Lung (tissue), 11 donors: ENCODE measurements at regions not wholly inside any gene's neighbourhood (a gene's known extent, or its start where the extent isn't known, plus 50 kb on each side); places are given as distances from the start of the nearest gene placed in this dataset.

Experiments
- ATAC-seq: fragments of 200-7000 bp; cut with Tn5 transposase; one replicate; pipeline ENCODE4 v1.9.1; 2020; ENCODE audit warnings: moderate number of reproducible peaks; ENCODE audit not compliant: insufficient read depth, low FRiP score
- DNase-seq, 3 donors: peaks; one replicate each; pipeline ENCODE4 v3.0.0-alpha.2; 2013 to 2017
- H3K27ac ChIP-seq, 2 donors: one replicate each; pipeline ENCODE4 v1.5.1; 2013; ENCODE audit warnings: mild to moderate bottlenecking in 2 of 2, moderate library complexity in 2 of 2, control low read depth in 1 of 2, inconsistent platforms in 1 of 2, low read depth in 1 of 2, low read length in 1 of 2
- H3K27me3 ChIP-seq, 3 donors: one replicate each; pipeline ENCODE4 v1.5.1; 2013; ENCODE audit warnings: low read length in 2 of 3; ENCODE audit not compliant: control insufficient read depth in 3 of 3, insufficient read depth in 3 of 3
- H3K36me3 ChIP-seq, 4 donors: one replicate each; pipeline ENCODE4 v1.5.1; 2013; ENCODE audit warnings: low read length in 4 of 4, mild to moderate bottlenecking in 1 of 4, moderate library complexity in 1 of 4; ENCODE audit not compliant: control insufficient read depth in 4 of 4, insufficient read depth in 4 of 4
- H3K4me1 ChIP-seq, 5 donors: one replicate each; pipeline ENCODE4 v1.5.1; 2013; ENCODE audit warnings: low read length in 5 of 5, mild to moderate bottlenecking in 2 of 5, moderate library complexity in 1 of 5; ENCODE audit not compliant: control insufficient read depth in 5 of 5, insufficient read depth in 5 of 5
- H3K4me3 ChIP-seq: one replicate; pipeline ENCODE4 v1.5.1; 2013; ENCODE audit warnings: mild to moderate bottlenecking, control low read depth, moderate library complexity
- H3K9ac ChIP-seq, 2 donors: one replicate each; pipeline ENCODE4 v1.5.1; 2013; ENCODE audit warnings: low read length in 2 of 2, control low read depth in 1 of 2; ENCODE audit not compliant: insufficient read depth in 1 of 2
- H3K9me3 ChIP-seq, 4 donors: one replicate each; pipeline ENCODE4 v1.5.1; 2013; ENCODE audit warnings: low read length in 3 of 4, mild to moderate bottlenecking in 1 of 4, moderate library complexity in 1 of 4; ENCODE audit not compliant: control insufficient read depth in 4 of 4, insufficient read depth in 3 of 4
- WGBS, 2 donors: extraction: QIAGEN DNeasy Blood & Tissue Kit; methylation state at CpG; one replicate each; pipeline ENCODE4 v1.1.7; 2013; 5-methylcytosine and 5-hydroxymethylcytosine counted together
- TF ChIP-seq, protein P1 (sequence below): IDR thresholded peaks from 2 replicates; pipeline ENCODE4 v1.5.1; 2012; ENCODE audit warnings: mild to moderate bottlenecking; ENCODE audit errors: control extremely low read depth, extremely low read depth
- donor health status: control.
- donor health status: control.
- donor health status: Bipolar disorder and iron deficiency.
- donor health status: healthy.
- donor health status: DM: yes; HTN: yes; CAD: no.

DNA sequence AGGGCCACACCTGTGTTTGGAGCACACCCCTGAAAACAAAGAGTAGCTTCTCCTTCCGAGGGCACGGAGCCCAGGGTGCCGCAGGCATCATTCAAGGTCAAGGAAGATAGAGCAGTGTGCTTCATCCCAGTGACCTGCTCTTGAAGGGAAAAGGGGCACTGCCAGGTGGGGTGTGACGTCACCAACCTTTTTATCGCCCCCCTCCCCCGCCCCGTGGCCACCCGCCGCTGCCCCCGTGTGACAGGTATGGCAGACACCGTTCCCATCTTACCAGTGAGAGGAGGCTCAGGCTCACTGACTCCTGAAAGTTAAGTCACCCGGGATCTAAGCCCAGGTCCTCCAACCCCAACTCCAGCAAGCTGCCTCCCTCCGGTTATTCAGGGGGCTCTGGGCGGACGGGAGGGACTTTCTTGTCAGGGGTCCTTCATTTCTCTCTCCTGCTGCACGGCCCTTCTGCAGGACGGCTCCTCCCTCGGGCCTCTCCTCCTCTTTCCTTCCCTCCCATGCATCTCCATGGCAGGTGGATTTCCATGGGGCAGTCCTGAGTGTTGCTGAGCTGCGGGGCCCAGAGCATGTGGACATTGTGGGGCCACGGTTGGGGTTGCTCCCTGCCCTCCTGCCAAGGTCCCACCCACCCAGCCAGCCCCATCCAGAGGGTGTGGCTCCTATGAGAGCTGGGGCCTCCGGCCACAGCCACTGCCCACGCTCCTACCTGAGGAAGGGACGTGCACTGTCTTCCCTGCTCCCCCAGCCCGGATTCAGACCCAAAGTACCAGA, 114.1 kb upstream of the HDAC4 start:
- Histone ChIP-seq H3K27me3 (peaks cover 0 to 4% (median 0%) of the 10 kb centered on the region in 3 donors), H3K27ac (no peak overlapping the region), H3K4me1 (peaks cover 0 to 10% (median 2%) of the 10 kb centered on the region in 5 donors), H3K4me3 (no peak overlapping the region), H3K9ac (no peak overlapping the region), H3K36me3 (no peaks in the 10 kb centered on the region), H3K9me3 (no peaks in the 10 kb centered on the region)
- 68 to 78% methylated on average over 24 of the region's 24 CpGs for WGBS, 2 donors
- ATAC-seq (no peak), DNase-seq (no peak)
- TF ChIP-seq, protein P1, sequence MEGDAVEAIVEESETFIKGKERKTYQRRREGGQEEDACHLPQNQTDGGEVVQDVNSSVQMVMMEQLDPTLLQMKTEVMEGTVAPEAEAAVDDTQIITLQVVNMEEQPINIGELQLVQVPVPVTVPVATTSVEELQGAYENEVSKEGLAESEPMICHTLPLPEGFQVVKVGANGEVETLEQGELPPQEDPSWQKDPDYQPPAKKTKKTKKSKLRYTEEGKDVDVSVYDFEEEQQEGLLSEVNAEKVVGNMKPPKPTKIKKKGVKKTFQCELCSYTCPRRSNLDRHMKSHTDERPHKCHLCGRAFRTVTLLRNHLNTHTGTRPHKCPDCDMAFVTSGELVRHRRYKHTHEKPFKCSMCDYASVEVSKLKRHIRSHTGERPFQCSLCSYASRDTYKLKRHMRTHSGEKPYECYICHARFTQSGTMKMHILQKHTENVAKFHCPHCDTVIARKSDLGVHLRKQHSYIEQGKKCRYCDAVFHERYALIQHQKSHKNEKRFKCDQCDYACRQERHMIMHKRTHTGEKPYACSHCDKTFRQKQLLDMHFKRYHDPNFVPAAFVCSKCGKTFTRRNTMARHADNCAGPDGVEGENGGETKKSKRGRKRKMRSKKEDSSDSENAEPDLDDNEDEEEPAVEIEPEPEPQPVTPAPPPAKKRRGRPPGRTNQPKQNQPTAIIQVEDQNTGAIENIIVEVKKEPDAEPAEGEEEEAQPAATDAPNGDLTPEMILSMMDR: no peak

DNA sequence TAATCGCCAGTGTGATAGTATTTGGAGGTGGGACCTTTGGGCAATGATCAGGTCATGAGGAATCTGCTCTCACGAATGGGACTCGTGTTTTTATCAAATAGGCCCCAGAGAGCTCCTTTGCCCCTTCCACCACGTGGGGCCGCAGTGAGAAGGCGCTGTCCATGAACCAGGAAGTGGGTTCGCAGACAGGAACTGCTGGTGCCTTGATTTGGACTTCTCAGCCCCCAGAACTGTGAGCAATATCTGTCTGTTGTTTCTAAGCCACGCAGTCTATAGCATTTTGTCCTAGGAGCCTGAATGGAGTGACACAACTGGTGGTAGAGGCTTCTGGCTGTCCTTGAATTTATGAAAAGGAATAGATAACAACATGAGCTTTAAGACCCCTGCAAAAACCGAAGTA, 111.2 kb upstream of the HDAC4 start:
- TF ChIP-seq, protein P1: no peak
- Histone ChIP-seq H3K27me3 (peaks cover 0 to 7% (median 0%) of the 10 kb centered on the region in 3 donors), H3K9ac (no peak overlapping the region), H3K4me1 (peaks cover 0 to 6% (median 3%) of the 10 kb centered on the region in 5 donors), H3K27ac (no peak overlapping the region), H3K36me3 (no peaks in the 10 kb centered on the region), H3K9me3 (no peaks in the 10 kb centered on the region), H3K4me3 (no peak overlapping the region)
- DNase-seq (no peak), ATAC-seq (no peak)
- 90% methylated on average over 9 of the region's 9 CpGs for WGBS, 2 donors

DNA sequence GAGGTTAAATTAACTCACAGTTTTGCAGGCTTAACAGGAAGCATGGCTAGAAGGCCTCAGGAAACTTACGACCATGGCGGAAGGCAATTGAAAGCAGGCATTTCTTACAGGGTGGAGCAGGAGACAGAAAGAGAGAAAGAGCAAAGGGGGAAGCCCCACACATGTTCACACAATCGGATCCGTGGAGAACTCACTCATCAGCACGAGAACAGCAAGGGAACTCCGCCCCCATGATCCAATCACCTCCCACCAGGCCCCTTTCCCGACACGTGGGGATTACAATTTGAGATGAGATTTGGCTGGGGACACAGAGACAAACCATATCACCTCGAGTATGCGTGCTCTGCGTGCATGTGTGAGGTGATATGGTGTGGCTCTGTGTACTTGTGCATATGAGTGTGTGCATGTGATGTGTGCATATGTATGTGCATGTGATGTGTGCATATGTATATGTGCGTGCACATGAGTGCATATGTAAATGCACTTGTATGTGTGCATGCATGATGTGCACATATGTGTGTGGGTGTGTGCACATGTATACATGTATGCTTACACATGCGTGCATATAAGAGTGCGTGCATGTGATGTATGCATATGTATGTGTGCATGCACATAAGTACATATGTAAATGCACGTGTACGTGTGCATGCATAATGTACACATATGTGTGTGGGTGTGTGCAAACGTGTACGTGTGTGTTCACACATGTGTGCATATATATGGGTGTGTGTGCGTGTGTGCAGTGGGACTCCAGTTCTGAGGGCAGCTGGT, 108.7 kb upstream of the HDAC4 start:
- peaks cover 0 to 6% (median 0%) of the 10 kb centered on the region in 5 donors for H3K4me1 ChIP-seq
- WGBS, 2 donors: 69 to 73% methylated on average over 19 of the region's 19 CpGs
- peaks cover 0 to 7% (median 0%) of the 10 kb centered on the region in 3 donors for H3K27me3 ChIP-seq
- ATAC-seq: no peak
- TF ChIP-seq, protein P1: no peak
- H3K4me3 ChIP-seq: no peak overlapping the region
- no peaks in the 10 kb centered on the region for H3K36me3 ChIP-seq
- no peak overlapping the region for H3K27ac ChIP-seq
- no peaks in the 10 kb centered on the region for H3K9me3 ChIP-seq
- no peak for DNase-seq
- no peak overlapping the region for H3K9ac ChIP-seq
